IMR-90 (cell line): ENCODE measurements at regions not wholly inside any gene's neighbourhood (a gene's known extent, or its start where the extent isn't known, plus 50 kb on each side); places are given as distances from the start of the nearest gene placed in this dataset.

Experiments
- ATAC-seq: fragments of 200-7000 bp; cut with Tn5 transposase; 2 replicates; pipeline ENCODE4 v1.9.1; 2020; ENCODE audit warnings: low read depth, mild to moderate bottlenecking, moderate library complexity
- BruUV-seq: library from RNA; stranded (reverse); fragments of 400-500 nt; replicated peaks from 2 replicates; lab custom pipeline; 2021; lab: Mats Ljungman, UMichigan
- CTCF ChIA-PET: fragments of 300-600 bp; formaldehyde crosslinking; extraction: SDS; loops from one replicate; lab custom pipeline; 2021; ENCODE audit warnings: antibody characterized with exemption; lab: Yijun Ruan, JAX
- POLR2A ChIA-PET: fragments of 300-600 bp; sonication (Branson Sonifier 250); formaldehyde crosslinking; loops from one replicate; lab custom pipeline; 2022; ENCODE audit warnings: antibody characterized with exemption; ENCODE audit not compliant: unreplicated experiment; lab: Charles Lee
- DNase-seq: peaks from one replicate; pipeline ENCODE4 v3.0.0; 2013
- H2AFZ ChIP-seq: replicated peaks from 2 replicates; pipeline ENCODE3; 2013; ENCODE audit warnings: low read length, mild to moderate bottlenecking; ENCODE audit not compliant: poor library complexity
- H2AK5ac ChIP-seq: 2 replicates; pipeline ENCODE4 v1.6.1; 2013; ENCODE audit warnings: low read depth, low read length, inconsistent platforms
- H2AK9ac ChIP-seq: replicated peaks from 2 replicates; pipeline ENCODE3; 2013; ENCODE audit warnings: mild to moderate bottlenecking, low read depth, low read length, moderate library complexity; ENCODE audit not compliant: poor library complexity
- H2BK120ac ChIP-seq: 2 replicates; pipeline ENCODE4 v1.6.1; 2013; ENCODE audit warnings: low read depth, low read length, inconsistent platforms
- H2BK15ac ChIP-seq: 3 replicates; pipeline ENCODE4 v1.6.1; 2013; ENCODE audit warnings: low read depth, low read length, inconsistent platforms
- H2BK20ac ChIP-seq: 2 replicates; pipeline ENCODE4 v1.6.1; 2013; ENCODE audit warnings: low read depth, mild to moderate bottlenecking, inconsistent platforms, low read length, moderate library complexity
- H2BK5ac ChIP-seq: 2 replicates; pipeline ENCODE4 v1.6.1; 2013; ENCODE audit warnings: mild to moderate bottlenecking, low read depth, low read length, inconsistent platforms; ENCODE audit not compliant: poor library complexity, severe bottlenecking
- H3K14ac ChIP-seq: replicated peaks from 2 replicates; pipeline ENCODE4 v1.6.1; 2013; ENCODE audit warnings: low read depth, low read length, inconsistent platforms
- H3K18ac ChIP-seq: 2 replicates; pipeline ENCODE4 v1.6.1; 2013; ENCODE audit warnings: low read depth, low read length, control low read depth
- H3K23ac ChIP-seq: 2 replicates; pipeline ENCODE4 v1.6.1; 2013; ENCODE audit warnings: low read depth, low read length, inconsistent platforms
- H3K27ac ChIP-seq: 2 replicates; pipeline ENCODE4 v1.5.1; 2013; ENCODE audit warnings: mild to moderate bottlenecking, control low read depth, low read length; ENCODE audit not compliant: insufficient read depth
- H3K27me3 ChIP-seq: 2 replicates; pipeline ENCODE4 v1.6.1; 2013; ENCODE audit warnings: low read length; ENCODE audit not compliant: control insufficient read depth, insufficient read depth
- H3K36me3 ChIP-seq: 2 replicates; pipeline ENCODE4 v1.6.1; 2013; ENCODE audit warnings: low read length, mixed read lengths; ENCODE audit not compliant: control insufficient read depth, insufficient read depth
- H3K4ac ChIP-seq: 2 replicates; pipeline ENCODE4 v1.6.1; 2013; ENCODE audit warnings: low read depth, low read length, inconsistent platforms
- H3K4me1 ChIP-seq: 2 replicates; pipeline ENCODE4 v1.6.1; 2013; ENCODE audit warnings: low read length, mixed read lengths; ENCODE audit not compliant: control insufficient read depth, insufficient read depth
- H3K4me2 ChIP-seq: 2 replicates; pipeline ENCODE4 v1.6.1; 2013; ENCODE audit warnings: low read depth, mild to moderate bottlenecking, control low read depth, low read length, moderate library complexity
- H3K4me3 ChIP-seq: 2 replicates; pipeline ENCODE4 v1.5.1; 2013; ENCODE audit warnings: low read depth, mild to moderate bottlenecking, control low read depth, low read length, moderate library complexity; ENCODE audit not compliant: insufficient read depth
- H3K56ac ChIP-seq: 2 replicates; pipeline ENCODE4 v1.6.1; 2013; ENCODE audit warnings: low read length, inconsistent platforms; ENCODE audit not compliant: insufficient read depth; ENCODE audit errors: extremely low read depth
- H3K79me1 ChIP-seq, 2 experiments: 2 replicates each; pipeline ENCODE4 v1.6.1; 2013; ENCODE audit warnings: low read length in 2 of 2, inconsistent platforms in 1 of 2, low read depth in 1 of 2
- H3K9ac ChIP-seq: 2 replicates; pipeline ENCODE4 v1.6.1; 2013; ENCODE audit warnings: low read depth, low read length, control low read depth
- H3K9me1 ChIP-seq: 2 replicates; pipeline ENCODE4 v1.6.1; 2013; ENCODE audit warnings: low read length, inconsistent platforms; ENCODE audit not compliant: insufficient read depth
- H3K9me3 ChIP-seq: 2 replicates; pipeline ENCODE4 v1.6.1; 2013; ENCODE audit warnings: low read length; ENCODE audit not compliant: control insufficient read depth, insufficient read depth
- H4K20me1 ChIP-seq: 2 replicates; pipeline ENCODE4 v1.6.1; 2013; ENCODE audit warnings: low read length, inconsistent platforms; ENCODE audit not compliant: insufficient read depth
- H4K5ac ChIP-seq: 2 replicates; pipeline ENCODE4 v1.6.1; 2013; ENCODE audit warnings: mild to moderate bottlenecking, low read depth, low read length, control low read depth
- H4K8ac ChIP-seq, 2 experiments: 2 replicates each; pipeline ENCODE4 v1.6.1; 2013; ENCODE audit warnings: low read depth in 2 of 2, low read length in 2 of 2, control low read depth in 1 of 2, inconsistent platforms in 1 of 2
- H4K91ac ChIP-seq: 2 replicates; pipeline ENCODE4 v1.6.1; 2013; ENCODE audit warnings: low read depth, low read length, inconsistent platforms; ENCODE audit not compliant: insufficient read depth
- BHLHE40 ChIP-seq: fragments of 150-350 bp; IDR thresholded peaks from 2 replicates; pipeline ENCODE4 v1.6.1; 2016; ENCODE audit warnings: mild to moderate bottlenecking, low read depth, low read length
- CEBPB ChIP-seq: IDR thresholded peaks from 2 replicates; pipeline ENCODE4 v1.6.1; 2012; ENCODE audit warnings: low read depth, low read length, improper control_type of control experiment
- CHD1 ChIP-seq: IDR thresholded peaks from 2 replicates; pipeline ENCODE4 v1.6.1; 2012; ENCODE audit warnings: low read depth, low read length, improper control_type of control experiment
- FOS ChIP-seq: fragments of 150-350 bp; IDR thresholded peaks from 2 replicates; pipeline ENCODE4 v1.6.1; 2016; ENCODE audit warnings: low read depth, low read length
- MAFK ChIP-seq: IDR thresholded peaks from 2 replicates; pipeline ENCODE4 v1.6.1; 2012; ENCODE audit warnings: low read depth, low read length, improper control_type of control experiment
- MAZ ChIP-seq: IDR thresholded peaks from 2 replicates; pipeline ENCODE4 v1.6.1; 2012; ENCODE audit warnings: low read depth, mild to moderate bottlenecking, low read length, improper control_type of control experiment, moderate library complexity, borderline replicate concordance
- MXI1 ChIP-seq: IDR thresholded peaks from 2 replicates; pipeline ENCODE4 v1.6.1; 2012; ENCODE audit warnings: low read depth, mild to moderate bottlenecking, low read length, moderate library complexity, borderline replicate concordance
- NFE2L2 ChIP-seq: fragments of 150-350 bp; IDR thresholded peaks from 2 replicates; pipeline ENCODE4 v1.6.1; 2016; ENCODE audit warnings: low read depth, mild to moderate bottlenecking, low read length
- POLR2A ChIP-seq: IDR thresholded peaks from 2 replicates; pipeline ENCODE4 v1.6.1; 2012; ENCODE audit warnings: mild to moderate bottlenecking, low read depth, low read length
- RAD21 ChIP-seq: IDR thresholded peaks from 2 replicates; pipeline ENCODE4 v1.6.1; 2012; ENCODE audit warnings: low read length, improper control_type of control experiment
- RCOR1 ChIP-seq: IDR thresholded peaks from 2 replicates; pipeline ENCODE4 v1.6.1; 2012; ENCODE audit warnings: mild to moderate bottlenecking, low read length, improper control_type of control experiment; ENCODE audit not compliant: insufficient replicate concordance
- RFX5 ChIP-seq: IDR thresholded peaks from 2 replicates; pipeline ENCODE4 v1.8.0; 2012; ENCODE audit warnings: low read depth, mild to moderate bottlenecking, low read length, moderate library complexity
- SMC3 ChIP-seq: fragments of 150-350 bp; IDR thresholded peaks from 2 replicates; pipeline ENCODE4 v1.6.1; 2016; ENCODE audit warnings: low read depth, mild to moderate bottlenecking, antibody characterized with exemption, low read length, moderate library complexity
- WGBS, 2 experiments: methylation state at CpG; one replicate each; pipeline versions ENCODE4 v1.1.5 to v1.1.7; 2013; ENCODE audit warnings: missing lambda C conversion rate in 2 of 2; ENCODE audit not compliant: insufficient read length in 1 of 2; ENCODE audit errors: extremely low coverage in 2 of 2; 5-methylcytosine and 5-hydroxymethylcytosine counted together
- dilution Hi-C: fragments of 300-500 bp; cut with HindIII; formaldehyde crosslinking; loops from one replicate; pipeline ENCODE4 v1.14.3; 2018; ENCODE audit warnings: low sequenced_read_pairs; ENCODE audit not compliant: unreplicated experiment
- in situ Hi-C: fragments of 300-500 bp; cut with MboI; formaldehyde crosslinking; loops from 3 replicates; pipeline ENCODE4 v1.14.3; 2019; ENCODE audit warnings: low sequenced_read_pairs, inconsistent platforms, mixed read lengths
- intact Hi-C: fragments of 100-400 bp; cut with micrococcal nuclease; formaldehyde crosslinking; loops from 2 replicates; pipeline ENCODE4 v1.10.0; 2022
- TF ChIP-seq, protein P1 (sequence below): fragments of 150-350 bp; IDR thresholded peaks from 2 replicates; pipeline ENCODE4 v1.6.1; 2016; ENCODE audit warnings: low read depth, mild to moderate bottlenecking, low read length, moderate library complexity, borderline replicate concordance
- TF ChIP-seq, protein P2 (sequence below): fragments of 150-350 bp; IDR thresholded peaks from 2 replicates; pipeline ENCODE4 v1.6.1; 2017; ENCODE audit warnings: mild to moderate bottlenecking, antibody characterized with exemption, low read length, low read depth
- TF ChIP-seq, protein P3 (sequence below): conservative IDR thresholded peaks from 2 replicates; pipeline ENCODE4 v1.5.1; 2012; ENCODE audit warnings: mild to moderate bottlenecking, low read depth, low read length, improper control_type of control experiment

DNA sequence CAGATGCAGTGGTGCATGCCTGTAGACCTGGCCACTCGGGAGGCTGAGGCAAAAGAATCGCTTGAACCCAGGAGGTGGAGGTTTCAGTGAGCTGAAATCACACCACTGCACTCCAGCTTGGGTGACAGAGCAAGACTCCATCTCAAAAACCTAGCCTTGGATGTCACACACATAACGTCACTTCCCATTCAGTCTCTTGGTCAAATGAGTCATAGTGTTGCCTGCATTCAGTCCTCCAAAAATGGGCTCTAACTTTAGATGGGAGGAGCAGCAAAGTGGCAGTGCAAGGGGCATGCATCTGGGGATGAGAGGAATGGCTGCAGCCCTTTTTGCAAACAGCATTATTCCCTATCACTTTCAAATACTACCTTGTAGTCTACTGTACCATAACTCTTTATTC lies 62.9 kb upstream of the AGBL1 start:
- Histone ChIP-seq H2AK9ac (no peak overlapping the region), H3K9me3 (peaks cover 15% of the 10 kb centered on the region), H2BK120ac (no peak overlapping the region), H3K79me1 (no peaks in the 10 kb centered on the region), H3K36me3 (no peaks in the 10 kb centered on the region), H4K5ac (no peak overlapping the region), H3K23ac (no peak overlapping the region), H2AFZ (no peak overlapping the region), H3K4me1 (no peaks in the 10 kb centered on the region), H4K8ac (no peak overlapping the region), H4K20me1 (no peaks in the 10 kb centered on the region), H3K4me2 (no peak overlapping the region), H3K27ac (no peak overlapping the region), H3K4me3 (no peak overlapping the region), H3K27me3 (no peaks in the 10 kb centered on the region), H4K91ac (no peak overlapping the region), H3K9me1 (no peaks in the 10 kb centered on the region), H3K9ac (no peak overlapping the region), H2AK5ac (no peak overlapping the region), H3K14ac (no peak overlapping the region), H3K18ac (no peak overlapping the region), H2BK20ac (no peak overlapping the region), H3K4ac (no peak overlapping the region), H2BK5ac (no peak overlapping the region), H2BK15ac (no peak overlapping the region), H3K56ac (no peak overlapping the region)
- intact Hi-C loops: no loop called here
- TF ChIP-seq MAZ: no peak
- TF ChIP-seq, protein P1, sequence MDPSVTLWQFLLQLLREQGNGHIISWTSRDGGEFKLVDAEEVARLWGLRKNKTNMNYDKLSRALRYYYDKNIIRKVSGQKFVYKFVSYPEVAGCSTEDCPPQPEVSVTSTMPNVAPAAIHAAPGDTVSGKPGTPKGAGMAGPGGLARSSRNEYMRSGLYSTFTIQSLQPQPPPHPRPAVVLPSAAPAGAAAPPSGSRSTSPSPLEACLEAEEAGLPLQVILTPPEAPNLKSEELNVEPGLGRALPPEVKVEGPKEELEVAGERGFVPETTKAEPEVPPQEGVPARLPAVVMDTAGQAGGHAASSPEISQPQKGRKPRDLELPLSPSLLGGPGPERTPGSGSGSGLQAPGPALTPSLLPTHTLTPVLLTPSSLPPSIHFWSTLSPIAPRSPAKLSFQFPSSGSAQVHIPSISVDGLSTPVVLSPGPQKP: no peak
- no peak for TF ChIP-seq SMC3
- TF ChIP-seq MAFK: no peak
- TF ChIP-seq, protein P2, sequence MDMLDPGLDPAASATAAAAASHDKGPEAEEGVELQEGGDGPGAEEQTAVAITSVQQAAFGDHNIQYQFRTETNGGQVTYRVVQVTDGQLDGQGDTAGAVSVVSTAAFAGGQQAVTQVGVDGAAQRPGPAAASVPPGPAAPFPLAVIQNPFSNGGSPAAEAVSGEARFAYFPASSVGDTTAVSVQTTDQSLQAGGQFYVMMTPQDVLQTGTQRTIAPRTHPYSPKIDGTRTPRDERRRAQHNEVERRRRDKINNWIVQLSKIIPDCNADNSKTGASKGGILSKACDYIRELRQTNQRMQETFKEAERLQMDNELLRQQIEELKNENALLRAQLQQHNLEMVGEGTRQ: no peak
- TF ChIP-seq FOS: no peak
- TF ChIP-seq POLR2A: no peak
- no peak for TF ChIP-seq MXI1
- no peak for TF ChIP-seq RFX5
- no peak for TF ChIP-seq NFE2L2
- TF ChIP-seq, protein P3, sequence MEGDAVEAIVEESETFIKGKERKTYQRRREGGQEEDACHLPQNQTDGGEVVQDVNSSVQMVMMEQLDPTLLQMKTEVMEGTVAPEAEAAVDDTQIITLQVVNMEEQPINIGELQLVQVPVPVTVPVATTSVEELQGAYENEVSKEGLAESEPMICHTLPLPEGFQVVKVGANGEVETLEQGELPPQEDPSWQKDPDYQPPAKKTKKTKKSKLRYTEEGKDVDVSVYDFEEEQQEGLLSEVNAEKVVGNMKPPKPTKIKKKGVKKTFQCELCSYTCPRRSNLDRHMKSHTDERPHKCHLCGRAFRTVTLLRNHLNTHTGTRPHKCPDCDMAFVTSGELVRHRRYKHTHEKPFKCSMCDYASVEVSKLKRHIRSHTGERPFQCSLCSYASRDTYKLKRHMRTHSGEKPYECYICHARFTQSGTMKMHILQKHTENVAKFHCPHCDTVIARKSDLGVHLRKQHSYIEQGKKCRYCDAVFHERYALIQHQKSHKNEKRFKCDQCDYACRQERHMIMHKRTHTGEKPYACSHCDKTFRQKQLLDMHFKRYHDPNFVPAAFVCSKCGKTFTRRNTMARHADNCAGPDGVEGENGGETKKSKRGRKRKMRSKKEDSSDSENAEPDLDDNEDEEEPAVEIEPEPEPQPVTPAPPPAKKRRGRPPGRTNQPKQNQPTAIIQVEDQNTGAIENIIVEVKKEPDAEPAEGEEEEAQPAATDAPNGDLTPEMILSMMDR: no peak
- no peak for TF ChIP-seq CEBPB
- TF ChIP-seq RCOR1: no peak
- no peak for TF ChIP-seq BHLHE40
- no peak for TF ChIP-seq CHD1
- no peak for TF ChIP-seq RAD21
- POLR2A ChIA-PET: no interaction called here
- ATAC-seq (no peak), DNase-seq (no peak)
- dilution Hi-C loops: no loop called here
- WGBS, 2 experiments: no CpG with 5 or more reads among the region's 3 CpGs
- no TSS peak for BruUV-seq
- in situ Hi-C loops: no loop called here
- CTCF ChIA-PET: no interaction called here
